SU-DHL-6 (cell line): ENCODE measurements at regions not wholly inside any gene's neighbourhood (a gene's known extent, or its start where the extent isn't known, plus 50 kb on each side); places are given as distances from the start of the nearest gene placed in this dataset.

Experiments
- CTCF ChIP-seq: fragments of 200-600 bp; sonication (generic); IDR thresholded peaks from one replicate; pipeline ENCODE4 v1.5.1; 2017; ENCODE audit warnings: antibody characterized with exemption, mild to moderate bottlenecking, low read length, moderate library complexity; ENCODE audit not compliant: insufficient read depth, poor library complexity, severe bottlenecking
- EZH2phosphoT487 ChIP-seq: fragments of 200-600 bp; sonication (generic), shearing (Covaris generic); conservative IDR thresholded peaks from 2 replicates; pipeline ENCODE4 v1.6.1; 2018; ENCODE audit warnings: mild to moderate bottlenecking, antibody characterized with exemption, low read length, moderate library complexity, mixed read lengths

- TF ChIP-seq CTCF (no peak), EZH2phosphoT487 (no peak)
These were observed 660.2 kb upstream of the LMCD1 start for GRCh38 chr3:7841451-7841850.
